MM.1S (cell line): ENCODE measurements at regions not wholly inside any gene's neighbourhood (a gene's known extent, or its start where the extent isn't known, plus 50 kb on each side); places are given as distances from the start of the nearest gene placed in this dataset.

Experiments used
- DNase-seq: peaks from one replicate; pipeline ENCODE4 v3.0.0-alpha.2; 2015
- H2AFZ ChIP-seq: fragments of 300-600 bp; sonication (generic); 2 replicates; pipeline ENCODE4 v1.6.0; 2016; ENCODE audit warnings: antibody characterized with exemption, low read length
- H3F3A ChIP-seq: fragments of 300-600 bp; sonication (generic); 2 replicates; pipeline ENCODE4 v1.6.1; 2016; ENCODE audit warnings: mild to moderate bottlenecking, antibody characterized with exemption, low read length, moderate library complexity, mixed read lengths; ENCODE audit not compliant: insufficient read depth
- H3K27ac ChIP-seq: fragments of 300-600 bp; sonication (generic); 2 replicates; pipeline ENCODE4 v1.5.1; 2016; ENCODE audit warnings: mild to moderate bottlenecking, low read length
- H3K27me3 ChIP-seq: fragments of 300-600 bp; sonication (generic); replicated peaks from 2 replicates; pipeline ENCODE4 v1.6.0; 2016; ENCODE audit warnings: low read length; ENCODE audit not compliant: insufficient read depth
- H3K36me3 ChIP-seq: fragments of 300-600 bp; sonication (generic); replicated peaks from 2 replicates; pipeline ENCODE4 v1.6.1; 2016; ENCODE audit warnings: mild to moderate bottlenecking, low read length, mixed read lengths; ENCODE audit not compliant: insufficient read depth
- H3K4me1 ChIP-seq: fragments of 300-600 bp; sonication (generic); 2 replicates; pipeline ENCODE4 v1.6.1; 2016; ENCODE audit warnings: low read length, mixed read lengths
- H3K4me2 ChIP-seq: fragments of 300-600 bp; sonication (generic); 2 replicates; pipeline ENCODE4 v1.6.0; 2016; ENCODE audit warnings: low read depth, low read length
- H3K4me3 ChIP-seq: fragments of 300-600 bp; sonication (generic); 2 replicates; pipeline ENCODE4 v1.5.1; 2016; ENCODE audit warnings: low read length, mixed read lengths
- H3K79me2 ChIP-seq: fragments of 300-600 bp; sonication (generic); 2 replicates; pipeline ENCODE4 v1.6.1; 2016; ENCODE audit warnings: mixed run types, low read length, mixed read lengths
- H3K9ac ChIP-seq: fragments of 300-600 bp; sonication (generic); 2 replicates; pipeline ENCODE4 v1.6.1; 2016; ENCODE audit warnings: low read length, mixed read lengths
- H3K9me2 ChIP-seq: fragments of 300-600 bp; sonication (generic); replicated peaks from 2 replicates; pipeline ENCODE4 v1.6.1; 2016; ENCODE audit warnings: mild to moderate bottlenecking, low read length, mixed read lengths; ENCODE audit not compliant: insufficient read depth
- H3K9me3 ChIP-seq: fragments of 300-600 bp; sonication (generic); replicated peaks from 2 replicates; pipeline ENCODE4 v1.6.1; 2016; ENCODE audit warnings: mild to moderate bottlenecking, low read length, mixed read lengths; ENCODE audit not compliant: insufficient read depth
- H4K20me1 ChIP-seq: fragments of 300-600 bp; sonication (generic); 2 replicates; pipeline ENCODE4 v1.6.1; 2016; ENCODE audit warnings: mild to moderate bottlenecking, low read length, moderate library complexity, mixed read lengths; ENCODE audit not compliant: insufficient read depth
- EZH2 ChIP-seq: fragments of 300-600 bp; sonication (generic); optimal IDR thresholded peaks from 2 replicates; pipeline ENCODE3; 2017; ENCODE audit warnings: low read depth, mild to moderate bottlenecking, antibody characterized with exemption, low read length, mixed read lengths
- EZH2phosphoT487 ChIP-seq: fragments of 300-600 bp; sonication (generic); IDR thresholded peaks from 2 replicates; pipeline ENCODE4 v1.6.1; 2018; ENCODE audit warnings: antibody characterized with exemption, low read length
- TF ChIP-seq, protein P1 (sequence below): fragments of 300-600 bp; sonication (generic); IDR thresholded peaks from 2 replicates; pipeline ENCODE4 v1.5.1; 2016; ENCODE audit warnings: antibody characterized with exemption, low read length, mixed read lengths

DNA sequence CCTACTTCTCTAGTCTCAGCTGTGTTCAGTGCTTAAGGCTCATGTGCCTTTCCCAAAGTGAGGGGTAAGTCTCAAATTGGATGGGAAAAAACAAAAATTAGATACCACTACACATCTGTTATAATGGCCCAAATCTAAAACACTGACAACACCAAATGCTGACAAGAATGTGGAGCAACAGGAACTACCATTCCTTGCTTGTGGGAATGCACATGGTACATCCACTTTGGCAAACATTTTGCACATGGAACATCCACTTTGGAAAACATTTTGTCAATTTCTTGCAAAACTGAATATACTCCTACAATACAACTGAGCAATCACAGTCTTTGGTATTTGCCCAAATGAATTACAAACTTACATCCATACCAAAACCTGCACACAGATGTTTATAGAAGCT is 109.3 kb downstream of the TENT5A start:
- H3K4me2 ChIP-seq = no peak overlapping the region
- H3K9me3 ChIP-seq = no peaks in the 10 kb centered on the region
- H4K20me1 ChIP-seq = no peaks in the 10 kb centered on the region
- H3K27ac ChIP-seq = no peak overlapping the region
- H3K9me2 ChIP-seq = no peaks in the 10 kb centered on the region
- no peaks in the 10 kb centered on the region for H3K27me3 ChIP-seq
- no peaks in the 10 kb centered on the region for H3F3A ChIP-seq
- no peaks in the 10 kb centered on the region for H3K4me1 ChIP-seq
- TF ChIP-seq EZH2 (no peak), EZH2phosphoT487 (no peak)
- TF ChIP-seq, protein P1, sequence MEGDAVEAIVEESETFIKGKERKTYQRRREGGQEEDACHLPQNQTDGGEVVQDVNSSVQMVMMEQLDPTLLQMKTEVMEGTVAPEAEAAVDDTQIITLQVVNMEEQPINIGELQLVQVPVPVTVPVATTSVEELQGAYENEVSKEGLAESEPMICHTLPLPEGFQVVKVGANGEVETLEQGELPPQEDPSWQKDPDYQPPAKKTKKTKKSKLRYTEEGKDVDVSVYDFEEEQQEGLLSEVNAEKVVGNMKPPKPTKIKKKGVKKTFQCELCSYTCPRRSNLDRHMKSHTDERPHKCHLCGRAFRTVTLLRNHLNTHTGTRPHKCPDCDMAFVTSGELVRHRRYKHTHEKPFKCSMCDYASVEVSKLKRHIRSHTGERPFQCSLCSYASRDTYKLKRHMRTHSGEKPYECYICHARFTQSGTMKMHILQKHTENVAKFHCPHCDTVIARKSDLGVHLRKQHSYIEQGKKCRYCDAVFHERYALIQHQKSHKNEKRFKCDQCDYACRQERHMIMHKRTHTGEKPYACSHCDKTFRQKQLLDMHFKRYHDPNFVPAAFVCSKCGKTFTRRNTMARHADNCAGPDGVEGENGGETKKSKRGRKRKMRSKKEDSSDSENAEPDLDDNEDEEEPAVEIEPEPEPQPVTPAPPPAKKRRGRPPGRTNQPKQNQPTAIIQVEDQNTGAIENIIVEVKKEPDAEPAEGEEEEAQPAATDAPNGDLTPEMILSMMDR = no peak
- H3K79me2 ChIP-seq = no peaks in the 10 kb centered on the region
- DNase-seq = no peak
- H3K4me3 ChIP-seq = no peak overlapping the region
- no peak overlapping the region for H3K9ac ChIP-seq
- H3K36me3 ChIP-seq = no peaks in the 10 kb centered on the region
- no peak overlapping the region for H2AFZ ChIP-seq

DNA sequence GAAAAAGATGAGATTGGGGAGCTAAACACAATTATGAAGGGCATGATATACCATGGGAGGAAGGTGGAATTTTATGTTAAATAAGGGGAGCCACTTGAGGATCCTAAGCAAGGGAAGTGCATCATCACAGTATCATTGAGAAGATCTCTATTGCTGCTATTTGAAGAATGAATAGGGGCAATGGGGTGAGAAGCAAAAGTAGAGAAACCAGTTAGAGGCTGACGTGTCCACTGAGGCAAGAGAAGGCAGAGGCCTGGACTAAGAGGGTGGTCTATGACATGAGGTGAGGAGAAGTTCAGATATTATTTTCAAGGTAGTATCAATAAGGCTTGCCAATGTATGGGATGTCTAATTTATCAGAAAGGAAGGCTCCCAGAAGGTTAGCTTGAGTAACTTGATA is 111.6 kb downstream of the TENT5A start:
- H3K9me2 ChIP-seq = no peaks in the 10 kb centered on the region
- H3K9ac ChIP-seq = no peak overlapping the region
- no peaks in the 10 kb centered on the region for H3K27me3 ChIP-seq

DNA sequence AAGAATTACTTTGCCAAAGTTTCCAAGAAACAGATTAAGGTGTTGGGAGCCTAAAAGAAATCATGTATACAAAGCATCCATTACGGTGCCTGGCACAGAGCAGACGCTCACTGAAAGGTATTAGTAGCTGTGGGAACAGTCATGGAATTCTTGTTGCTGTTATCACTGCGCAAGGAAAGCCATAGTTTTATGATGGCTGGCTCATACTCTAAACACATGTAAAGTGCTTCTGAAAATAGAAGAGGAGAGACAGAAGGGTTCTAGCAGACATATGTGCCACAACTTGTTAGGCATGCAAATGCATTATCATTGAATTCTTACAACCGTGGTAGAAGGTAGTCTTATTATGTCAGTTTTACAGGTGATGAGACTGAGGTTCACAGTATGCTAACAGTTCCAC is 112.4 kb downstream of the TENT5A start:
- Histone ChIP-seq H3K79me2 (no peaks in the 10 kb centered on the region), H3K4me1 (no peaks in the 10 kb centered on the region), H3K36me3 (no peaks in the 10 kb centered on the region), H2AFZ (no peak overlapping the region), H3K27ac (no peak overlapping the region), H3K4me2 (no peak overlapping the region), H3K27me3 (no peaks in the 10 kb centered on the region), H4K20me1 (no peaks in the 10 kb centered on the region), H3F3A (no peaks in the 10 kb centered on the region), H3K4me3 (no peak overlapping the region), H3K9me2 (no peaks in the 10 kb centered on the region), H3K9ac (no peak overlapping the region), H3K9me3 (no peaks in the 10 kb centered on the region; the same call in 1 of the 2 replicates)
- TF ChIP-seq EZH2phosphoT487 = no peak
- TF ChIP-seq, protein P1 = no peak
- TF ChIP-seq EZH2 = no peak
- DNase-seq = no peak

More for the DNA sequence above, 111.6 kb downstream of the TENT5A start:
- no peak overlapping the region for H3K4me2 ChIP-seq
- no peak overlapping the region for H2AFZ ChIP-seq
- H3K36me3 ChIP-seq = no peaks in the 10 kb centered on the region
- H3F3A ChIP-seq = no peaks in the 10 kb centered on the region
- no peak overlapping the region for H3K27ac ChIP-seq
- H3K79me2 ChIP-seq = no peaks in the 10 kb centered on the region
- H4K20me1 ChIP-seq = no peaks in the 10 kb centered on the region
- H3K4me3 ChIP-seq = no peak overlapping the region
- TF ChIP-seq EZH2phosphoT487 = no peak
- TF ChIP-seq EZH2 = no peak
- TF ChIP-seq, protein P1 = no peak
- no peak for DNase-seq
- H3K4me1 ChIP-seq = no peaks in the 10 kb centered on the region
- no peaks in the 10 kb centered on the region; the same call in 1 of the 2 replicates for H3K9me3 ChIP-seq
